IMR-90 (cell line): ENCODE measurements at regions not wholly inside any gene's neighbourhood (a gene's known extent, or its start where the extent isn't known, plus 50 kb on each side); places are given as distances from the start of the nearest gene placed in this dataset.

ENCODE experiments used
- BHLHE40 ChIP-seq: fragments of 150-350 bp; IDR thresholded peaks from 2 replicates; pipeline ENCODE4 v1.6.1; 2016; ENCODE audit warnings: mild to moderate bottlenecking, low read depth, low read length
- CEBPB ChIP-seq: IDR thresholded peaks from 2 replicates; pipeline ENCODE4 v1.6.1; 2012; ENCODE audit warnings: low read depth, low read length, improper control_type of control experiment
- MXI1 ChIP-seq: IDR thresholded peaks from 2 replicates; pipeline ENCODE4 v1.6.1; 2012; ENCODE audit warnings: low read depth, mild to moderate bottlenecking, low read length, moderate library complexity, borderline replicate concordance
- POLR2A ChIP-seq: IDR thresholded peaks from 2 replicates; pipeline ENCODE4 v1.6.1; 2012; ENCODE audit warnings: mild to moderate bottlenecking, low read depth, low read length
- RAD21 ChIP-seq: IDR thresholded peaks from 2 replicates; pipeline ENCODE4 v1.6.1; 2012; ENCODE audit warnings: low read length, improper control_type of control experiment
- SMC3 ChIP-seq: fragments of 150-350 bp; IDR thresholded peaks from 2 replicates; pipeline ENCODE4 v1.6.1; 2016; ENCODE audit warnings: low read depth, mild to moderate bottlenecking, antibody characterized with exemption, low read length, moderate library complexity
- TF ChIP-seq, protein P1 (sequence below): conservative IDR thresholded peaks from 2 replicates; pipeline ENCODE4 v1.5.1; 2012; ENCODE audit warnings: mild to moderate bottlenecking, low read depth, low read length, improper control_type of control experiment
- TF ChIP-seq, protein P2 (sequence below): fragments of 150-350 bp; IDR thresholded peaks from 2 replicates; pipeline ENCODE4 v1.6.1; 2016; ENCODE audit warnings: low read depth, mild to moderate bottlenecking, low read length, moderate library complexity, borderline replicate concordance
- TF ChIP-seq, protein P3 (sequence below): fragments of 150-350 bp; IDR thresholded peaks from 2 replicates; pipeline ENCODE4 v1.6.1; 2017; ENCODE audit warnings: mild to moderate bottlenecking, antibody characterized with exemption, low read length, low read depth

DNA sequence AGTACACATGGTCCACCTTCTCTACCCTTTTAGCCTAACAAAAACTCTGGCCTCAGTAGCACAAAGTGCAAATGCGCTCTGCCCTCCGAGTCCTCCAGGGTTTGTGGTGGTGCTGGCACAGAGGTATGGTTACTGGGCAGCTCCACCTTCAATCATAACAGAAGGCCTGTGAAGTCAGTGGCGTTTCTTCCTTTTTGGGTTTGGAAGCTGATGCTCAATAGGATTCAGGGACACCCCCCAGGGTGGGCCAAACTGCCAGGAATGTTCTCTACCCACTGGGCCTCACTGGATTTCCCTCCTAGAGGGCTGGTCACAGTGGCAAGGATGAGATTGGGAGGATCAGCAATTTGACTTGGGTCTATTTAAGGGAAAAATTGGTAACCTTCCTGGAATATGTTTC is 286.1 kb upstream of the FOXQ1 start:
- TF ChIP-seq, protein P1, sequence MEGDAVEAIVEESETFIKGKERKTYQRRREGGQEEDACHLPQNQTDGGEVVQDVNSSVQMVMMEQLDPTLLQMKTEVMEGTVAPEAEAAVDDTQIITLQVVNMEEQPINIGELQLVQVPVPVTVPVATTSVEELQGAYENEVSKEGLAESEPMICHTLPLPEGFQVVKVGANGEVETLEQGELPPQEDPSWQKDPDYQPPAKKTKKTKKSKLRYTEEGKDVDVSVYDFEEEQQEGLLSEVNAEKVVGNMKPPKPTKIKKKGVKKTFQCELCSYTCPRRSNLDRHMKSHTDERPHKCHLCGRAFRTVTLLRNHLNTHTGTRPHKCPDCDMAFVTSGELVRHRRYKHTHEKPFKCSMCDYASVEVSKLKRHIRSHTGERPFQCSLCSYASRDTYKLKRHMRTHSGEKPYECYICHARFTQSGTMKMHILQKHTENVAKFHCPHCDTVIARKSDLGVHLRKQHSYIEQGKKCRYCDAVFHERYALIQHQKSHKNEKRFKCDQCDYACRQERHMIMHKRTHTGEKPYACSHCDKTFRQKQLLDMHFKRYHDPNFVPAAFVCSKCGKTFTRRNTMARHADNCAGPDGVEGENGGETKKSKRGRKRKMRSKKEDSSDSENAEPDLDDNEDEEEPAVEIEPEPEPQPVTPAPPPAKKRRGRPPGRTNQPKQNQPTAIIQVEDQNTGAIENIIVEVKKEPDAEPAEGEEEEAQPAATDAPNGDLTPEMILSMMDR = no peak
- no peak for TF ChIP-seq BHLHE40
- no peak for TF ChIP-seq SMC3
- TF ChIP-seq, protein P2, sequence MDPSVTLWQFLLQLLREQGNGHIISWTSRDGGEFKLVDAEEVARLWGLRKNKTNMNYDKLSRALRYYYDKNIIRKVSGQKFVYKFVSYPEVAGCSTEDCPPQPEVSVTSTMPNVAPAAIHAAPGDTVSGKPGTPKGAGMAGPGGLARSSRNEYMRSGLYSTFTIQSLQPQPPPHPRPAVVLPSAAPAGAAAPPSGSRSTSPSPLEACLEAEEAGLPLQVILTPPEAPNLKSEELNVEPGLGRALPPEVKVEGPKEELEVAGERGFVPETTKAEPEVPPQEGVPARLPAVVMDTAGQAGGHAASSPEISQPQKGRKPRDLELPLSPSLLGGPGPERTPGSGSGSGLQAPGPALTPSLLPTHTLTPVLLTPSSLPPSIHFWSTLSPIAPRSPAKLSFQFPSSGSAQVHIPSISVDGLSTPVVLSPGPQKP = no peak
- no peak for TF ChIP-seq POLR2A
- no peak for TF ChIP-seq RAD21
- no peak for TF ChIP-seq MXI1
- TF ChIP-seq, protein P3, sequence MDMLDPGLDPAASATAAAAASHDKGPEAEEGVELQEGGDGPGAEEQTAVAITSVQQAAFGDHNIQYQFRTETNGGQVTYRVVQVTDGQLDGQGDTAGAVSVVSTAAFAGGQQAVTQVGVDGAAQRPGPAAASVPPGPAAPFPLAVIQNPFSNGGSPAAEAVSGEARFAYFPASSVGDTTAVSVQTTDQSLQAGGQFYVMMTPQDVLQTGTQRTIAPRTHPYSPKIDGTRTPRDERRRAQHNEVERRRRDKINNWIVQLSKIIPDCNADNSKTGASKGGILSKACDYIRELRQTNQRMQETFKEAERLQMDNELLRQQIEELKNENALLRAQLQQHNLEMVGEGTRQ = no peak
- TF ChIP-seq CEBPB = no peak
